Esophagus muscularis mucosa (tissue), 4 donors: ENCODE measurements at regions not wholly inside any gene's neighbourhood (a gene's known extent, or its start where the extent isn't known, plus 50 kb on each side); places are given as distances from the start of the nearest gene placed in this dataset.

Source experiments
- DNase-seq: peaks from one replicate; pipeline ENCODE4 v3.0.0-alpha.2; 2017; ENCODE audit errors: extremely low spot score
- H3K27ac ChIP-seq, 4 donors: fragments of 200-600 bp; sonication (generic); replicated peaks in 1 of 4; 1 replicate in 3 of 4; 2 replicates in 1 of 4; pipeline ENCODE4 v1.5.1; 2016 to 2019; ENCODE audit warnings: mild to moderate bottlenecking in 1 of 4
- H3K27me3 ChIP-seq, 4 donors: fragments of 200-600 bp; sonication (generic); one replicate each; pipeline versions ENCODE4 v1.5.1 to v1.6.0; 2016 to 2019
- H3K36me3 ChIP-seq, 4 donors: fragments of 200-600 bp; sonication (generic); one replicate each; pipeline ENCODE4 v1.5.1; 2016 to 2019
- H3K4me1 ChIP-seq, 4 donors: fragments of 200-600 bp; sonication (generic); one replicate each; pipeline ENCODE4 v1.5.1; 2016 to 2019
- H3K4me3 ChIP-seq, 4 donors: fragments of 200-600 bp; sonication (generic); 1 replicate in 2 of 4; 2 replicates in 2 of 4; pipeline ENCODE4 v1.5.1; 2016 to 2019; ENCODE audit warnings: mild to moderate bottlenecking in 4 of 4, moderate library complexity in 1 of 4
- H3K9me3 ChIP-seq, 4 donors: fragments of 200-600 bp; sonication (generic); 1 replicate in 3 of 4; 2 replicates in 1 of 4; pipeline ENCODE4 v1.5.1; 2016 to 2019
- CTCF ChIP-seq, 3 experiments: fragments of 200-600 bp in 2 of 3; fragments of 450-650 bp in 1 of 3; sonication (generic) in 2 of 3; IDR thresholded peaks; one replicate each; pipeline ENCODE4 v1.5.1; 2017 to 2019; ENCODE audit warnings: antibody characterized with exemption in 3 of 3, mild to moderate bottlenecking in 2 of 3, moderate library complexity in 1 of 3
- EP300 ChIP-seq: sonication (generic); formaldehyde crosslinking; IDR thresholded peaks from one replicate; pipeline ENCODE4 v1.6.1; 2017; ENCODE audit warnings: antibody characterized with exemption
- POLR2A ChIP-seq: fragments of 450-650 bp; IDR thresholded peaks from one replicate; pipeline ENCODE4 v1.6.1; 2017; ENCODE audit warnings: antibody characterized with exemption, moderate library complexity, mild to moderate bottlenecking, low read depth
- POLR2AphosphoS5 ChIP-seq, 2 donors: sonication (generic); formaldehyde crosslinking; IDR thresholded peaks; one replicate each; pipeline ENCODE4 v1.6.1; 2017; ENCODE audit warnings: antibody characterized with exemption in 2 of 2
- WGBS: methylation state at CpG from one replicate; pipeline ENCODE4 v1.1.5; 2018; 5-methylcytosine and 5-hydroxymethylcytosine counted together
- intact Hi-C: fragments of 100-400 bp; cut with DNase I; formaldehyde crosslinking; loops from one replicate; pipeline ENCODE4 v1.15.1; 2023

DNA sequence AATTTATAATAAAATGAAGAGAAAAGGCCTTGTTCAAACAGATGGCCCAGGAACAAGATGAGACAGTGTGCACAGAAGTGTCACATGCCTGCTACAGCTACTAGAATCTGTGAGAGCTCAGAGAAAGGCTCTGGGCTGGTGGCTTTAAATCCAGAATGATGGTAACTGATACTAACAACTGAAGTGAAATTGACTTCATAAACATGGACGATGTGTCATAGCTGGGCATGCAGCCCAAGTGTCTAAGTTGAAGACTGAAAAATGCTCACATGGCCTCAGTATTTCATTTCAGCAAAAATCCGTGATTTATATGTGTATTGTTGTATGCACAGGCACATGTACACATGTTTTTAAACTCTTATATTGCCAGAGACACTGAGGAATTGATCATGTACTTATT lies 208.3 kb upstream of the RUNX1 start:
- H3K9me3 ChIP-seq = no peaks in the 10 kb centered on the region
- no peak overlapping the region for H3K27ac ChIP-seq
- TF ChIP-seq POLR2AphosphoS5 (IDR thresholded peaks at IDR 0.05) (no peak), POLR2A (no peak), EP300 (no peak), CTCF (IDR thresholded peaks at IDR 0.05) (no peak)
- WGBS = 11% methylated on average over 2 of the region's 2 CpGs
- H3K4me1 ChIP-seq = peaks cover 10 to 16% (median 11%) of the 10 kb centered on the region in 4 donors
- H3K4me3 ChIP-seq = no peak overlapping the region
- intact Hi-C loops = no loop called here
- H3K36me3 ChIP-seq = no peaks in the 10 kb centered on the region
- no peaks in the 10 kb centered on the region for H3K27me3 ChIP-seq
- no peak for DNase-seq

DNA sequence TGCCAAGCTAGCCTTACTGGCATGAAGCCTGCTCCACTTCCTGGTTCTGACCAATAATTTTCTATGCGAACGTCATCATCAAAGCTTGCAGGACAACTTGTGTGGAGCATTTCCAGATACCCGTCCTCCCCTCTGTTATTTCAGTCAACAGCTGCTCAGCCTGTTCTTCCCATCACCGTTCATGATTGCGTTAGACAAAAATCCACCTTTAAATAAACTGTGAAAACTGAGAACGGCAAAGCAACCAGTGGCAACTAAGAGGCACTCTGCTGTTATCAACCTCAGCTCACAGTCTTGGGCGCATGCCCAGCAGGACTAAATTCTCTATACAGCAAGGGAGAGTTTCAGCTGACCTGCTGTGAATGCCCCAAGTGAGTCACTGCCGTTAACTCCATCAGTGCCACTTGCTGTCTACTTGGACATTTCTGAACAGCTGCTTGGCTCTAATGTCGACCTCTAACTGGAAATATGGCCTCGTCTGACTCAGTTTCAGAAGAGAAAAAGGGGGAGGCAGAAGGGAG lies 207.4 kb upstream of the RUNX1 start:
- Histone ChIP-seq H3K4me1 (peaks cover 10 to 16% (median 11%) of the 10 kb centered on the region in 4 donors), H3K36me3 (no peaks in the 10 kb centered on the region), H3K27me3 (no peaks in the 10 kb centered on the region), H3K9me3 (no peaks in the 10 kb centered on the region), H3K4me3 (peak overlapping the region in 1 of 4 donors; percentile 20), H3K27ac (peak overlapping the region in 1 of 4 donors; percentile 46)
- TF ChIP-seq POLR2A = no peak
- peak in 1 of 2 donors; percentile 10 for TF ChIP-seq POLR2AphosphoS5 (IDR thresholded peaks at IDR 0.05)
- DNase-seq = peak; percentile 92
- 22% methylated on average over 9 of the region's 10 CpGs for WGBS
- intact Hi-C loops = no loop called here

DNA sequence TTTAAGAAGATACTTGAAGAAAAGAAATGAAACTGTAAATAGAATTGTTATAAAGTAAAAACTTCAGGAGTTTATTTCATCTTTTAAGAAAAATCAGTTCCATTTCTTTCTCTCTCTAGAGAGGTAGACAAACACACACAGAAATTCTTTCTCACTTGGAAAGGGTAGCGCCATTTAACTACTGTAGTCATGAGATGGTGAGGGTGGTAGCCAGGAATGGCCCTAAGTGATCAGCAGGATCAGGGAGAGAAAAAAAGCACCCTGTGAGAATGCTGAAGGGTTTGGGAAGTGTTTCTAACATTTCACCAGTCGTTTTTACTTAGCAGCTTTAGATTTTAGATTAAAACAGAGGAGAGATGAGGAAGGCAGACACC lies 205.7 kb upstream of the RUNX1 start:
- intact Hi-C loops = no loop called here
- DNase-seq = no peak
- no peaks in the 10 kb centered on the region for H3K36me3 ChIP-seq
- H3K27me3 ChIP-seq = no peaks in the 10 kb centered on the region
- H3K4me3 ChIP-seq = no peak overlapping the region
- H3K9me3 ChIP-seq = peaks cover 0 to 5% (median 0%) of the 10 kb centered on the region in 4 donors
- peaks cover 10 to 16% (median 11%) of the 10 kb centered on the region in 4 donors for H3K4me1 ChIP-seq
- TF ChIP-seq EP300 = no peak
- no peak for TF ChIP-seq POLR2AphosphoS5 (IDR thresholded peaks at IDR 0.05)
- no peak for TF ChIP-seq CTCF (IDR thresholded peaks at IDR 0.05)
- WGBS = 68% methylated on average over 2 of the region's 2 CpGs
- no peak overlapping the region for H3K27ac ChIP-seq

- Histone ChIP-seq H3K36me3 (no peaks in the 10 kb centered on the region), H3K9me3 (peaks cover 0 to 7% (median 0%) of the 10 kb centered on the region in 4 donors), H3K4me1 (peaks cover 10 to 16% (median 11%) of the 10 kb centered on the region in 4 donors), H3K27me3 (no peaks in the 10 kb centered on the region), H3K27ac (no peak overlapping the region), H3K4me3 (no peak overlapping the region)
- TF ChIP-seq POLR2AphosphoS5 (IDR thresholded peaks at IDR 0.05) (no peak), EP300 (no peak), CTCF (IDR thresholded peaks at IDR 0.05) (no peak), POLR2A (no peak)
- 80% methylated on average over 12 of the region's 12 CpGs for WGBS
- no peak for DNase-seq
- intact Hi-C loops = no loop called here
Observed at GRCh38 chr21:35254006-35254764, 205.1 kb upstream of the RUNX1 start.

DNA sequence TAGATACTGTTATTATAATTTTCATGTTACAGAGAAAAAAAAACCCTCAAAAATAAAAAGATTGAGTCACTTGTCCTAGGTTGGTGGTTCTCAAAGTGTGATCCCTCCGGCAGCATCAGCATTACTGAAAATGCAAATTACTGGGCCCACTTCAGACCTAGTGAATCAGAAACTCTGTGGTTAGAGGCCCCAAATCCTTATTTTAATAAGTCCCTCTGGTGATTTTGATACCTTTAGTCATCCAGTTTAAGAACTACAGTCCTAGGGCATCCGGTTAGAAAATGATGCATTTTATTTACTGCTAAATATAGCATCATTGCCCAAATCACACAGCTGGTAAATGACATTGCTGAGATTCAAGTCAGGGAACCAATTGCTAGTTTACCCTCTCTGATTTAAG lies 203.7 kb upstream of the RUNX1 start:
- no peaks in the 10 kb centered on the region for H3K36me3 ChIP-seq
- no peak overlapping the region for H3K27ac ChIP-seq
- DNase-seq = no peak
- no peaks in the 10 kb centered on the region for H3K27me3 ChIP-seq
- peaks cover 9 to 16% (median 11%) of the 10 kb centered on the region in 4 donors for H3K4me1 ChIP-seq
- H3K4me3 ChIP-seq = no peak overlapping the region
- 90% methylated on average over 2 of the region's 2 CpGs for WGBS
- TF ChIP-seq CTCF (IDR thresholded peaks at IDR 0.05) = no peak
- intact Hi-C loops = no loop called here
- peaks cover 0 to 8% (median 0%) of the 10 kb centered on the region in 4 donors for H3K9me3 ChIP-seq
